ENCODE measurements at regions not wholly inside any gene's neighbourhood (a gene's known extent, or its start where the extent isn't known, plus 50 kb on each side); places are given as distances from the start of the nearest gene placed in this dataset.

- TF ChIP-seq PRMT3 (CRISPR knock-in tag; IDR thresholded peaks at IDR 0.05; ENCODE audit: borderline replicate concordance, low read depth) = no peak
- TF ChIP-seq ATF7 (IDR thresholded peaks at IDR 0.05) = no peak
- TF ChIP-seq ATF7 (CRISPR knock-in tag; IDR thresholded peaks at IDR 0.05) = no peak
- no peak for TF ChIP-seq TEAD3 (CRISPR knock-in tag; optimal IDR thresholded peaks at IDR 0.05; ENCODE audit: borderline replicate concordance)
- TF ChIP-seq TGIF2 (CRISPR knock-in tag; IDR thresholded peaks at IDR 0.05) = no peak
- no peak for TF ChIP-seq SNRNP70 (IDR thresholded peaks at IDR 0.05; ENCODE audit: low read depth, low read length)
- TF ChIP-seq, protein P1, sequence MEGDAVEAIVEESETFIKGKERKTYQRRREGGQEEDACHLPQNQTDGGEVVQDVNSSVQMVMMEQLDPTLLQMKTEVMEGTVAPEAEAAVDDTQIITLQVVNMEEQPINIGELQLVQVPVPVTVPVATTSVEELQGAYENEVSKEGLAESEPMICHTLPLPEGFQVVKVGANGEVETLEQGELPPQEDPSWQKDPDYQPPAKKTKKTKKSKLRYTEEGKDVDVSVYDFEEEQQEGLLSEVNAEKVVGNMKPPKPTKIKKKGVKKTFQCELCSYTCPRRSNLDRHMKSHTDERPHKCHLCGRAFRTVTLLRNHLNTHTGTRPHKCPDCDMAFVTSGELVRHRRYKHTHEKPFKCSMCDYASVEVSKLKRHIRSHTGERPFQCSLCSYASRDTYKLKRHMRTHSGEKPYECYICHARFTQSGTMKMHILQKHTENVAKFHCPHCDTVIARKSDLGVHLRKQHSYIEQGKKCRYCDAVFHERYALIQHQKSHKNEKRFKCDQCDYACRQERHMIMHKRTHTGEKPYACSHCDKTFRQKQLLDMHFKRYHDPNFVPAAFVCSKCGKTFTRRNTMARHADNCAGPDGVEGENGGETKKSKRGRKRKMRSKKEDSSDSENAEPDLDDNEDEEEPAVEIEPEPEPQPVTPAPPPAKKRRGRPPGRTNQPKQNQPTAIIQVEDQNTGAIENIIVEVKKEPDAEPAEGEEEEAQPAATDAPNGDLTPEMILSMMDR (CRISPR knock-in tag; IDR thresholded peaks at IDR 0.05) = no peak
- TF ChIP-seq ZNF142 (CRISPR knock-in tag; IDR thresholded peaks at IDR 0.05) = no peak
- no peak for TF ChIP-seq EZH2 (conservative IDR thresholded peaks at IDR 0.05; ENCODE audit: low read depth, low read length)
- no peak for TF ChIP-seq SP1 (IDR thresholded peaks at IDR 0.05)
- no peak for TF ChIP-seq SP1 (CRISPR knock-in tag; IDR thresholded peaks at IDR 0.05)
- no peak for TF ChIP-seq NFIC (IDR thresholded peaks at IDR 0.05; ENCODE audit: low read length)
Observed at GRCh38 chr10:32169556-32169955, 113.3 kb upstream of the KIF5B start.
